Smooth muscle cell (in vitro differentiated cells): ENCODE measurements at regions not wholly inside any gene's neighbourhood (a gene's known extent, or its start where the extent isn't known, plus 50 kb on each side); places are given as distances from the start of the nearest gene placed in this dataset.

Experiments
- DNase-seq: peaks from one replicate; lab custom pipeline; 2025; ENCODE audit not compliant: unreplicated experiment; lab: John Stamatoyannopoulos, UW
- H2AFZ ChIP-seq: fragments of 200-600 bp; sonication (generic); 2 replicates; pipeline ENCODE4 v1.6.0; 2016; ENCODE audit warnings: antibody characterized with exemption, low read depth, mild to moderate bottlenecking
- H3F3A ChIP-seq: fragments of 200-600 bp; sonication (generic); 2 replicates; pipeline ENCODE4 v1.6.0; 2017; ENCODE audit warnings: antibody characterized with exemption, low read depth
- H3K27ac ChIP-seq: fragments of 200-600 bp; sonication (generic); 2 replicates; pipeline ENCODE4 v1.5.1; 2016; ENCODE audit warnings: low read depth, mild to moderate bottlenecking
- H3K27me3 ChIP-seq: fragments of 200-600 bp; sonication (generic); 2 replicates; pipeline ENCODE4 v1.6.1; 2016; ENCODE audit warnings: low read depth, mild to moderate bottlenecking
- H3K36me3 ChIP-seq: fragments of 200-600 bp; sonication (generic); 2 replicates; pipeline ENCODE4 v1.5.1; 2016; ENCODE audit warnings: low read depth
- H3K4me1 ChIP-seq: fragments of 200-600 bp; sonication (generic); 2 replicates; pipeline ENCODE4 v1.5.1; 2016; ENCODE audit warnings: low read depth
- H3K4me2 ChIP-seq: fragments of 200-600 bp; sonication (generic); 2 replicates; pipeline ENCODE4 v1.6.0; 2016; ENCODE audit warnings: mild to moderate bottlenecking
- H3K4me3 ChIP-seq: fragments of 200-600 bp; sonication (generic); 2 replicates; pipeline ENCODE4 v1.5.1; 2016; ENCODE audit warnings: mild to moderate bottlenecking
- H3K79me2 ChIP-seq: fragments of 200-600 bp; sonication (generic); 2 replicates; pipeline ENCODE4 v1.6.0; 2016; ENCODE audit warnings: low read depth, mild to moderate bottlenecking
- H3K9ac ChIP-seq: fragments of 200-600 bp; sonication (generic); 2 replicates; pipeline ENCODE4 v1.6.0; 2016; ENCODE audit warnings: low read depth
- H3K9me3 ChIP-seq: fragments of 200-600 bp; sonication (generic); replicated peaks from 2 replicates; pipeline ENCODE4 v1.5.1; 2016; ENCODE audit warnings: low read depth
- H4K20me1 ChIP-seq: fragments of 200-600 bp; sonication (generic); 2 replicates; pipeline ENCODE4 v1.6.0; 2016; ENCODE audit warnings: low read depth
- WGBS: methylation state at CpG from one replicate; pipeline ENCODE4 v1.1.7; 2016; ENCODE audit warnings: low lambda C conversion rate; 5-methylcytosine and 5-hydroxymethylcytosine counted together
- TF ChIP-seq, protein P1 (sequence below): fragments of 200-600 bp; sonication (generic); IDR thresholded peaks from 2 replicates; pipeline ENCODE4 v1.5.1; 2017; ENCODE audit warnings: borderline replicate concordance, mild to moderate bottlenecking, antibody characterized with exemption; ENCODE audit not compliant: insufficient read depth, poor library complexity, severe bottlenecking

DNA sequence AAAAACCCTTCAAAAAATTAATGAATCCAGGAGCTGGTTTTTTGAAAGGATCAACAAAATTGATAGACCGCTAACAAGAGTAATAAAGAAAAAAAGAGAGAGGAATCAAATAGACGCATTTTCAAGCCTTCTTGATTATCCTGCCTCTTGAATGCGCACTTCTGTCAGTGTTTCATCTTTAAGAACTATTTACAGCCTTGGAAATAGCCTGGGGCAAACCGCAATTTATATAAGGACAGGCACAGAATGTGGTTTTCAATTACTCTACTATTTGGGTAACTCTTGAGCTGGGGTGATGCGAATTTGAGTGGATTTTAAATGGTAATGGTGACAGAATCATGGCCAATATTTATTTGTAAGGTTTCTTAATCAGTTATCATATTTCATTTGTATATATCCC lies 179.1 kb upstream of the OTX2 start:
- no peaks in the 10 kb centered on the region for H3K79me2 ChIP-seq
- no peaks in the 10 kb centered on the region for H3K36me3 ChIP-seq
- H4K20me1 ChIP-seq = no peaks in the 10 kb centered on the region
- no peaks in the 10 kb centered on the region for H3K27me3 ChIP-seq
- H3F3A ChIP-seq = no peaks in the 10 kb centered on the region
- DNase-seq = no peak
- WGBS = 78% methylated on average over 5 of the region's 5 CpGs
- H3K9ac ChIP-seq = no peak overlapping the region
- H3K4me3 ChIP-seq = no peak overlapping the region
- TF ChIP-seq, protein P1, sequence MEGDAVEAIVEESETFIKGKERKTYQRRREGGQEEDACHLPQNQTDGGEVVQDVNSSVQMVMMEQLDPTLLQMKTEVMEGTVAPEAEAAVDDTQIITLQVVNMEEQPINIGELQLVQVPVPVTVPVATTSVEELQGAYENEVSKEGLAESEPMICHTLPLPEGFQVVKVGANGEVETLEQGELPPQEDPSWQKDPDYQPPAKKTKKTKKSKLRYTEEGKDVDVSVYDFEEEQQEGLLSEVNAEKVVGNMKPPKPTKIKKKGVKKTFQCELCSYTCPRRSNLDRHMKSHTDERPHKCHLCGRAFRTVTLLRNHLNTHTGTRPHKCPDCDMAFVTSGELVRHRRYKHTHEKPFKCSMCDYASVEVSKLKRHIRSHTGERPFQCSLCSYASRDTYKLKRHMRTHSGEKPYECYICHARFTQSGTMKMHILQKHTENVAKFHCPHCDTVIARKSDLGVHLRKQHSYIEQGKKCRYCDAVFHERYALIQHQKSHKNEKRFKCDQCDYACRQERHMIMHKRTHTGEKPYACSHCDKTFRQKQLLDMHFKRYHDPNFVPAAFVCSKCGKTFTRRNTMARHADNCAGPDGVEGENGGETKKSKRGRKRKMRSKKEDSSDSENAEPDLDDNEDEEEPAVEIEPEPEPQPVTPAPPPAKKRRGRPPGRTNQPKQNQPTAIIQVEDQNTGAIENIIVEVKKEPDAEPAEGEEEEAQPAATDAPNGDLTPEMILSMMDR = no peak
- H3K9me3 ChIP-seq = no peaks in the 10 kb centered on the region
- no peak overlapping the region for H3K27ac ChIP-seq
- no peak overlapping the region for H2AFZ ChIP-seq
- no peaks in the 10 kb centered on the region for H3K4me1 ChIP-seq
- no peak overlapping the region for H3K4me2 ChIP-seq

- H3K79me2 ChIP-seq = no peaks in the 10 kb centered on the region
- 89% methylated on average over 3 of the region's 3 CpGs for WGBS
- H4K20me1 ChIP-seq = no peaks in the 10 kb centered on the region
- H3K9me3 ChIP-seq = no peaks in the 10 kb centered on the region
- no peak for DNase-seq
- TF ChIP-seq, protein P1 = no peak
- no peak overlapping the region for H3K27ac ChIP-seq
- no peak overlapping the region for H2AFZ ChIP-seq
- H3F3A ChIP-seq = no peaks in the 10 kb centered on the region
- H3K9ac ChIP-seq = no peak overlapping the region
- no peaks in the 10 kb centered on the region for H3K27me3 ChIP-seq
- H3K4me1 ChIP-seq = no peaks in the 10 kb centered on the region
- H3K36me3 ChIP-seq = no peaks in the 10 kb centered on the region
- H3K4me3 ChIP-seq = no peak overlapping the region
- H3K4me2 ChIP-seq = no peak overlapping the region
These were observed 169.7 kb upstream of the OTX2 start for GRCh38 chr14:56979936-56980335.

- Histone ChIP-seq H3K36me3 (no peaks in the 10 kb centered on the region), H3K27me3 (no peaks in the 10 kb centered on the region), H3K4me2 (no peak overlapping the region), H2AFZ (no peak overlapping the region), H3K4me1 (peaks cover 3% of the 10 kb centered on the region), H3F3A (no peaks in the 10 kb centered on the region), H3K9ac (no peak overlapping the region), H3K4me3 (no peak overlapping the region), H4K20me1 (no peaks in the 10 kb centered on the region), H3K79me2 (no peaks in the 10 kb centered on the region), H3K9me3 (no peaks in the 10 kb centered on the region), H3K27ac (no peak overlapping the region)
- TF ChIP-seq, protein P1 = no peak
- WGBS = 83% methylated on average over 2 of the region's 2 CpGs
- no peak for DNase-seq
These were observed 165.9 kb upstream of the OTX2 start for GRCh38 chr14:56976211-56976610.

DNA sequence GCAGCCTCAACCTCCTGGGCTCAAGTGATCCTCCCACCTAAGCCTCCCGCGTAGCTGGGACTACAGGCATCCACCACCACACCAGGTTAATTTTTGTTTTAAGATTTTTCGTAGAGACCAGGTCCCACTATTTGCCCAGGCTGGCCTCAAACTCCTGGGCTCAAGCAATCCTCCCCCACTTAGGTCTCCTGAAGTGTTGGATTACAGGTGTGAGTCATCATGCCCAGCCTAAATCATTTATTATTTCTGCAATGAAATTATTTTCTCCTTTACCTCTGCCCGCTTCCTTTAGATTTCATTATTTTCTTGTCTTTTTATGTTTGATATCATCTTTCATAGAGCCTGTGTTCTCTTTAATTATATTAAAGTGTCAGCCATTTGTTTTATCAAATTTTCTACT lies 165.2 kb upstream of the OTX2 start:
- Histone ChIP-seq H3K27me3 (no peaks in the 10 kb centered on the region), H3K27ac (no peak overlapping the region), H3K36me3 (no peaks in the 10 kb centered on the region), H3K4me2 (no peak overlapping the region), H3K4me3 (no peak overlapping the region), H3F3A (no peaks in the 10 kb centered on the region), H3K9me3 (no peaks in the 10 kb centered on the region), H3K4me1 (peaks cover 3% of the 10 kb centered on the region), H2AFZ (no peak overlapping the region), H3K79me2 (no peaks in the 10 kb centered on the region), H3K9ac (no peak overlapping the region), H4K20me1 (no peaks in the 10 kb centered on the region)
- DNase-seq = no peak
- TF ChIP-seq, protein P1 = no peak
- 98% methylated on average over 4 of the region's 4 CpGs for WGBS
